Left ventricle myocardium inferior (tissue), 1 donor: ENCODE measurements at regions not wholly inside any gene's neighbourhood (a gene's known extent, or its start where the extent isn't known, plus 50 kb on each side); places are given as distances from the start of the nearest gene placed in this dataset.

Experiments used
- DNase-seq: peaks from one replicate; pipeline ENCODE4 v3.0.0-alpha.2; 2020
- H3K27ac ChIP-seq: fragments of 200-600 bp; replicated peaks from 2 replicates; pipeline ENCODE4 v1.8.0; 2021
- H3K27me3 ChIP-seq: fragments of 200-600 bp; 2 replicates; pipeline ENCODE4 v1.8.0; 2021; ENCODE audit warnings: low read depth
- H3K36me3 ChIP-seq: fragments of 200-600 bp; 2 replicates; pipeline ENCODE4 v1.8.0; 2021
- H3K4me1 ChIP-seq: fragments of 200-600 bp; 2 replicates; pipeline ENCODE4 v1.8.0; 2021
- H3K4me3 ChIP-seq: fragments of 200-600 bp; 2 replicates; pipeline ENCODE4 v1.8.0; 2021; ENCODE audit warnings: mild to moderate bottlenecking, moderate library complexity
- H3K9me3 ChIP-seq: fragments of 200-600 bp; replicated peaks from 2 replicates; pipeline ENCODE4 v1.8.0; 2021
- intact Hi-C: fragments of 100-400 bp; cut with micrococcal nuclease; formaldehyde crosslinking; loops from one replicate; pipeline ENCODE4 v1.11.0; 2022
- TF ChIP-seq, protein P1 (sequence below): fragments of 200-600 bp; IDR thresholded peaks from 2 replicates; pipeline ENCODE4 v1.8.0; 2021; ENCODE audit warnings: antibody characterized with exemption, mild to moderate bottlenecking, borderline replicate concordance
- donor health status: DM: no; HTN: yes; CAD: no; lungs with severe emphysema.

DNA sequence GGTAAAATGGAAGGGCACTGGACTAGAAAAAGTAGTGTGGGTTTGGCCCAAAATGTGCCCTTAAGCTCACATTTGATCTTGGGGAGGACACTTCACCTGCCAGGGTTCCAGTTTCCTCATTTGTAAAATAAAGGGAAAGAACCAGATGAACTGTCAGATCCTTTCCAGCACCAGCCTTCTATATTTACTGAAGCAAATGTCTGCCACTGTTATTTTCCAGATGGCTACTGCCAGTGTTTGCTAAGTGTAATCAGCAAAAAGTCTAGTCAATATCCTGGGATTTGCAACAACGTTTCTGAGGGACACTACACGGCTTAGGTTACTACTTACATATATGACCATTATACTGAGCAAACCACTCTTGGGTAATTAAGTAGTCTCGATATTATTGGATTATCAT, 340.3 kb downstream of the KCNN2 start:
- no peak for DNase-seq

DNA sequence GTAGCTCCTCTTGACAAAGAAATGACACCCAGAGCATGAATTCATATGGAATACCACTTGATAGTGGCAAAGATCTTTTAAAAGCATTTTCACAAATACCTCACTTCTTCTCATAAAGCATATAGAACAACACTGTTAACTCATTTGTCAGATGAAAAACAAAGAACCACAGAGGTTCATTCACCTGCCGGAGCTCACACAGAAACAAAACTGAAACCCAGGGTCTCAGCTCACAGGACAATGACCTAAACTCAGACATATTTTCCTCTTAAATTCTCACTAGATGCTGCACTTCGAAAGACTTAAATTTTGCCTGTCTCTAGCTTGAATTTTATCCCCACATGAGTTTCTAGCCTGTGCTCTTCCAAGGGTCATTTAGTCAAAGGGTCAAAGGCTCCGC, 339.0 kb downstream of the KCNN2 start:
- H3K4me3 ChIP-seq = no peak overlapping the region
- no peak overlapping the region for H3K27ac ChIP-seq
- no peaks in the 10 kb centered on the region for H3K36me3 ChIP-seq
- intact Hi-C loops = no loop called here
- no peaks in the 10 kb centered on the region for H3K27me3 ChIP-seq
- DNase-seq = no peak
- TF ChIP-seq, protein P1, sequence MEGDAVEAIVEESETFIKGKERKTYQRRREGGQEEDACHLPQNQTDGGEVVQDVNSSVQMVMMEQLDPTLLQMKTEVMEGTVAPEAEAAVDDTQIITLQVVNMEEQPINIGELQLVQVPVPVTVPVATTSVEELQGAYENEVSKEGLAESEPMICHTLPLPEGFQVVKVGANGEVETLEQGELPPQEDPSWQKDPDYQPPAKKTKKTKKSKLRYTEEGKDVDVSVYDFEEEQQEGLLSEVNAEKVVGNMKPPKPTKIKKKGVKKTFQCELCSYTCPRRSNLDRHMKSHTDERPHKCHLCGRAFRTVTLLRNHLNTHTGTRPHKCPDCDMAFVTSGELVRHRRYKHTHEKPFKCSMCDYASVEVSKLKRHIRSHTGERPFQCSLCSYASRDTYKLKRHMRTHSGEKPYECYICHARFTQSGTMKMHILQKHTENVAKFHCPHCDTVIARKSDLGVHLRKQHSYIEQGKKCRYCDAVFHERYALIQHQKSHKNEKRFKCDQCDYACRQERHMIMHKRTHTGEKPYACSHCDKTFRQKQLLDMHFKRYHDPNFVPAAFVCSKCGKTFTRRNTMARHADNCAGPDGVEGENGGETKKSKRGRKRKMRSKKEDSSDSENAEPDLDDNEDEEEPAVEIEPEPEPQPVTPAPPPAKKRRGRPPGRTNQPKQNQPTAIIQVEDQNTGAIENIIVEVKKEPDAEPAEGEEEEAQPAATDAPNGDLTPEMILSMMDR = no peak
- H3K4me1 ChIP-seq = no peaks in the 10 kb centered on the region
- H3K9me3 ChIP-seq = peaks cover 12% of the 10 kb centered on the region

More for the DNA sequence above, 340.3 kb downstream of the KCNN2 start:
- H3K27me3 ChIP-seq = no peaks in the 10 kb centered on the region
- H3K4me3 ChIP-seq = no peak overlapping the region
- no peaks in the 10 kb centered on the region for H3K36me3 ChIP-seq
- H3K4me1 ChIP-seq = no peaks in the 10 kb centered on the region
- intact Hi-C loops = no loop called here
- no peaks in the 10 kb centered on the region for H3K9me3 ChIP-seq
- TF ChIP-seq, protein P1 = no peak
- H3K27ac ChIP-seq = no peak overlapping the region

DNA sequence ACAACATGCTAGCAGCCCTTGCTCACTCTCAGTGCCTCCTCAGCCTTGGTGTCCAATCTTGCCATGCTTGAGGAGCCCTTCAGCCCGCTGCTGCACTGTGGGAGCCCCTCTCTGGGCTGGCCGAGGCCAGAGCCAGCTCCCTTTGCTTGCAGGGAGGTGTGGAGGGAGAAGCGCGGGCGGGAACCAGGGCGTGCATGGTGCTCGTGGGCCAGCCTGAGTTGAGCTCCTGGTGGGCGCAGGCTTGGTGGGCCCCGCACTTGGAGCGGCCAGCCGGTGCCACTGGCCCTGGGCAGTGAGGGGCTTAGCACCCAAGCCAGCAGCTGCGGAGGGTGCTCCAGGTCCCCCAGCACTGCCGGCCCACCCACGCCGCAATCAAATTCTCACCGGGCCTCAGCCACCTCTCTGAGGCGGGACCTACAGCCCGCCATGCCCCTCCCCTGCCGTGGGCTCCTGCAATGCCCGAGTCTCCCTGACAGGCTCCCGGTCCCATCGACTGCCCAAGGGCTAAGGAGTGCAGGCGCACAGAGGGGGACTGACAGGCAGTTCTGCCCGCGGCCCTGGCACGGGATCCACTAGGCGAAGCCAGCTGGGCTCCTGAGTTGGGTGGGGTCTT, 333.5 kb downstream of the KCNN2 start:
- Histone ChIP-seq H3K4me1 (no peaks in the 10 kb centered on the region), H3K27me3 (no peaks in the 10 kb centered on the region), H3K36me3 (no peaks in the 10 kb centered on the region), H3K9me3 (peaks cover 35% of the 10 kb centered on the region), H3K4me3 (no peak overlapping the region), H3K27ac (no peak overlapping the region)
- TF ChIP-seq, protein P1 = no peak
- intact Hi-C loops = no loop called here
- DNase-seq = no peak

DNA sequence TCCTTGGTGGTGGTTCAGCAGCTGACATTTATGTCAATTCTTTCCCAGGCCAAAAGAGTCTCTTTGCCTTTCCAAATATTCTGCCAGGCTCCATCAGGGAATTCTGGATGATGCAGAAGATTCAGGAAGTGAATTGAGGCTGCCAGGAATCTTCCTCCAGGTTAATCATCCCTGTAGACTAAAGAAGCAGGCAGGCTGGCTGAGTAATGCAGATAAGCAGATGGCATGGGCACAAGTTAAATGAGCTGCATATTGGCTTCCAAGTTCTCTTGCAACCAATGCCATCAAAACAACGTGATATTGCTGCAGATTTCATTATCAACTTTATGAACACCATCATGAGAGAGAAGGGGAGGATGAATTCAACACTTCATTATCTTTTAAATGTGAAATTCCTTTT, 324.5 kb downstream of the KCNN2 start:
- DNase-seq = no peak
- H3K27ac ChIP-seq = no peak overlapping the region
- H3K4me3 ChIP-seq = no peak overlapping the region
- TF ChIP-seq, protein P1 = no peak
- no peaks in the 10 kb centered on the region for H3K4me1 ChIP-seq
- intact Hi-C loops = no loop called here
- no peaks in the 10 kb centered on the region for H3K27me3 ChIP-seq
- H3K36me3 ChIP-seq = no peaks in the 10 kb centered on the region
- peaks cover 15% of the 10 kb centered on the region for H3K9me3 ChIP-seq

DNA sequence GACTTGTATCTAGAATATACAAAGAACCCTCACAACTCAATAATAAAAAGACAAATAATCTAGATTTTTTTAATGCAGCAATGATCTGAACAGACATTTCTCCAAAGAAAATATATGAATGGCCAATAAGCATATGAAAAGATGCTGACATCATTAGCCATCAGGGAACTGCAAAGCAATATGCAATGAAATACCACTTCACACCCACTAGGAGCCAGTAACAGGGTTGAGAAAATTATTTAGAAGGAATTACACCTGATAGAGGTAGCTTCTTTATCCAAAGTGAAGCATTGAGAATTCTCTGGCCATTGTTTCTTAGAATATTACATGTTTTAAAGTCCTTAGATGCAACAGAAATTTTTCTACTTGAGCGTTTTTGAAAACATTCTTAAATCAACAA, 316.9 kb downstream of the KCNN2 start:
- H3K4me3 ChIP-seq = no peak overlapping the region
- no peak overlapping the region for H3K27ac ChIP-seq
- intact Hi-C loops = no loop called here
- H3K9me3 ChIP-seq = peaks cover 3% of the 10 kb centered on the region
- no peak for DNase-seq
- TF ChIP-seq, protein P1 = no peak
- H3K36me3 ChIP-seq = no peaks in the 10 kb centered on the region
- H3K4me1 ChIP-seq = no peaks in the 10 kb centered on the region
- no peaks in the 10 kb centered on the region for H3K27me3 ChIP-seq
